Left lobe of liver (tissue), 2 donors: ENCODE measurements at regions not wholly inside any gene's neighbourhood (a gene's known extent, or its start where the extent isn't known, plus 50 kb on each side); places are given as distances from the start of the nearest gene placed in this dataset.

Source experiments
- ATAC-seq: fragments of 200-7000 bp; cut with Tn5 transposase; one replicate; pipeline ENCODE4 v1.9.1; 2020; ENCODE audit warnings: mild to moderate bottlenecking, moderate library complexity
- DNase-seq: peaks from one replicate; pipeline ENCODE4 v3.0.0-alpha.2; 2020; ENCODE audit warnings: low spot score
- donor health status: DM: no; HTN: no; CAD: no; lungs with moderate emphysema.
- donor health status: DM: no; HTN: yes; CAD: no.

DNA sequence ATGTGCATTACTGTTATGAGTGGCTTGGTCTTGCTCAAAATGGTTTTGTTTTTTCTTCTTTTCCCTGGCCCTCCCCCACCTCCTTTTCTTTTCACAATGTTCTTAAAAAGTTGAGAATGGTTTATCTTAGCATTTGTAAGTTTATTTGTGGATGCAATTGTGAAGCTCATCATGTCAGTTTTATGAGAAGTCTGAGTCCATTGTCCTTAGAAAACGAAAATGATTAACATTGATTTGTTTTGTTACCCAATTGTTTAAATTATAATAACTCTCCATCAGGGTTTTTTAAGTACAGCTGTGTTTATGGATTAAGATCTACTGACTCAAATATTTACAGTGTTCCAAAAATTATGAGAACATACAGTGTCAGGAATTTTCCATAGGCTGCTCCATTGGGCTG, 511.3 kb upstream of the PAPPA start:
- DNase-seq (no peak), ATAC-seq (no peak)

GRCh38 chr9:115643948-115644727, 509.5 kb upstream of the PAPPA start:
- ATAC-seq, result no peak
- no peak for DNase-seq

DNA sequence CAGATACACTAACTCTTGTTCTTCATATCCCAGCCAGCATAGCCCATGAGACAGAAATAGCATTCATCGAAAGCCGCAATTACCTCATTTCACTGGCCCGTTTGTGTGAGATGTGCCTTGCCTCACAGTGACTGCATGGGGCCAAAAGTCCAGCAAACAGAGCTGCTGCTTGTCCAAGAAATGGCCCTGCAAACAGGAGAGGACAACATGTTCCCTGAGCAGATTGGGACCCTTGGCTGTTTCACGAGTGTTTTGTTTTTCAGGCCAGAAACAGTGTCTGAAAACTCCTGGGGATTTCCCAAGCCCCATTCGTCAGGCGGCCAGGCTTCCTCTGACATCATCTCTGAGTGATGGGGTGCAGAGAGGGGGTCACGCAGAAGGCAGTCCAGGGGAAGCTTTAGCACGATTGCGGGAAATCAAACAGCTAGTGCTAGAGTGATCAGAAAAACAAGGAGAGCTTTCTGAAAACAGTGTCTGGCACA, 503.6 kb upstream of the PAPPA start:
- DNase-seq (peak; percentile 68), ATAC-seq (peak; percentile 97)

DNA sequence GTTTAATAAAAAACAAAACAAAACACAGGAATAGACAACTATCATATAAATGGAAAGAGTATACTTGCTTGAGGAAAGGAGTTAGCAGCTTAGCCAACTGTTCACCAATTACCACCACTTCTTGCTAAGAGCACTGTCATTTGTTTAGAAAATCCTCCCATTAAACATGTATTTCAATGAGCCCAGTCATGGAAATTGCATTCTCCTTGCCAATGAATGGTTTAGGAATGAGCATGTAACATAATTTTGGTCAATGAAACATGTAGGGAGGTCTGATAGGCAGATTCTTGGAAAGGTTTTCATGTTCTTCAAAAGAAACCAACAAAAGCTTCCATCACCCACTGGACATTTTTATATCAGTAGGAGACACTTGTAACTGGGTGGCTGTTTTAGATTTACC, 502.8 kb upstream of the PAPPA start:
- no peak for ATAC-seq
- DNase-seq, result no peak

- ATAC-seq, result no peak
- no peak for DNase-seq
Measured at GRCh38 chr9:115651461-115651860, 502.1 kb upstream of the PAPPA start.

GRCh38 chr9:115653171-115653606, 500.4 kb upstream of the PAPPA start:
- ATAC-seq, result no peak
- DNase-seq, result no peak

DNA sequence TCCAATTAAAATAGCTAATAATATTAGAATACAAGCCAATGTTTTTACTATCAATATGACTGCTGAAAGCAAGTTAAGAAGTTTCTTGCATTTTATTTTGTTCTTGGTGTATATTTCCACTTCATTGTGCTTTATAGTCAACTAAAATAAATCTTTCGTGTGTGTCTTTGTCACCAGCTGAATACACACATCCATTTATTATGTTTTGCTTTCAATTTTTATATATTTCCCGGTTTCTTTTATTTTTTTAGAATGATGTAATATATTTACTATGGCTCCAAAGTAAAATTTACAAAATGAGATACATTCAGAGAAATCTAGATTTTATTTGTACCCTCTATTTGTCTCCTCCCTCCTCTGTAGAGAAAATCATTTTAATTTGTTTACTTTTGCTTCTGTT, 495.9 kb upstream of the PAPPA start:
- ATAC-seq (no peak), DNase-seq (no peak)

DNA sequence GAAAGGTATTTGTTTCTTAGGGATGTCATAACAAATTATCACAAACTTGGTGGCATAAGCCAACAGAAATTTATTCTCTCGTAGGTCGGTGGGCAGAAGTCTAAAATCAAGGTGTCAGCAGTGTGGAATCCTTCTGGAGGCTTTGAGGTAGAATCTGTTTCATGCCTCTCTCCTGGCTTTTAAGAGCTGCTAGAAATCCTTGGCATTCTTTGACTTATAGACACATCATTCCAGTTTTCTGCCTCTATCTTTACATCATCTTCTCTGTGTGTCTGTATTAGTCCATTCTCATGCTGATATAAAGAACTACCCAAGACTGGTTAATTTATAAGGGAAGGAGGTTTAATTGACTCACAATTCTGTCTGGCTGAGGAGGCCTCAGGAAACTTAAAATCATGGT, 488.1 kb upstream of the PAPPA start:
- ATAC-seq, result no peak
- no peak for DNase-seq

DNA sequence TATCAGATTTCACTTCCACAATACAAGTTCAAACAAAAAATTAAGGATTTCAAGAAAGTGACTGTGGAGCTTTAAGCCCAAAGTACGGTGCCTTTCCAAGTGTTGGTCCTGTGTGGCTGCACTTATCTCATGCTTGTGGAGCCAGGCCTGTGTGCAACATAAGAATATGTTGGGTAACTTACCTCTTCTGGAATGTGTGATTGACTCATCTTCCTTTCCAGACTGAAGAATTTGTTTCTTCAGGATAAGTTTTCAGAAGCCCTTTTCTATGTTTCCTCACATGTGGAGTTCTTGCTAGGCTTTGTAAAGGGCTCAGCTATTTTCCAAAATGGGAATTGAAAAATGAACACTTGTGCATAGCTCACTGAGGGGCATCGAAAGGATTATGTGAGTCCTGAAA, 485.1 kb upstream of the PAPPA start:
- no peak for DNase-seq

DNA sequence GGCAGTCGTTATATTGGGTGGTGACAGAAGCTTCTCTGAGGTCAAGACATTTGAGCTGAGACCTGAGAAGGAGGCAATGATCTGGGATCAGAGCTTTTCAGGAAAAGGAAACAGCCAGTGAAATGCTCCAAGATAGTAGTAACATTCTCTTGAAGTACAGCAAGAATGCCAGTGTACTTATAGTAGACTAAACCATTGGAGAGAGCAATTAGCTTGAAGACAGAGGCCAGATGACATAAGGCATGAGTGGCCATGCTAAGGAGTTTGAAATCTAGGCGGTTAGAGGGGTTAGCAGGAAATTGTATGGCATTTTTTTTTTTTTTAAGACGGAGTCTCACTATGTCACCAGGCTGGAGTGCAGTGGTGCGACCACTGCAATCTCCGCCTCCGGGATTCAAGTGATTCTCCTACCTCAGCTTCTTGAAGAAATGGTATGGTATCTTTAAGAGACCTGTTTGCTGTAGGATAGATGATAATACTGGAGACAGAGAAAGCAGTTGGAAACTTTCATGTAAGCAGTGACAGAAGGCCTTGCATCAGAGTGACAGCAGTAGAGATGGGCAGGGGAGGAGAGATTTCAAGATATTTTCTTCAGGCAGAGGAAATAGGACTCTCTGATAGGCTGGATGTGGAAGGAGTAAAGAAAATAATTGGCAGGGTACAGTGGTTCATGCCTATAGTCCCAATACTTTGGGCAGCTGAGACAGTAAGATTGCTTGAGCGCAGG, 482.2 kb upstream of the PAPPA start:
- DNase-seq (no peak), ATAC-seq (no peak)

More for the DNA sequence above, 485.1 kb upstream of the PAPPA start:
- no peak for ATAC-seq

DNA sequence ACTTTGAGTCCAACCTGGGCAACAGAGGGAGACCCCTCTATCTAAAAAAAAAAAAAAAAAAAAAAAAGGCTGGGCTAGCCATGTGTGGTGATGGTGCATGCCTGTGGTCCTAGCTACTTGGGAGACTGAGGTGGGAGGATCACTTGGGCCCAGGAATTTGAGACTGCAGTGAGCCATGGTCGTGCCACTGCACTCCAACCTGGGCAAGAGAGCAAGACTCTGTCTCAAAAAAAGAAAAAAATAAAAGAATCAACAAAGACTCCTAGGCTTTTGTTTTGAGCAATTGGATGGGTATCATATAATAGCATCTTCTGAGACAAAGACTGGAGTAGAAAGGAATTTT, 481.7 kb upstream of the PAPPA start:
- ATAC-seq (no peak), DNase-seq (no peak)

GRCh38 chr9:115672477-115673316, 480.9 kb upstream of the PAPPA start:
- no peak for DNase-seq
- ATAC-seq, result no peak

GRCh38 chr9:115673599-115673998, 480.0 kb upstream of the PAPPA start:
- ATAC-seq, result no peak
- DNase-seq, result no peak

DNA sequence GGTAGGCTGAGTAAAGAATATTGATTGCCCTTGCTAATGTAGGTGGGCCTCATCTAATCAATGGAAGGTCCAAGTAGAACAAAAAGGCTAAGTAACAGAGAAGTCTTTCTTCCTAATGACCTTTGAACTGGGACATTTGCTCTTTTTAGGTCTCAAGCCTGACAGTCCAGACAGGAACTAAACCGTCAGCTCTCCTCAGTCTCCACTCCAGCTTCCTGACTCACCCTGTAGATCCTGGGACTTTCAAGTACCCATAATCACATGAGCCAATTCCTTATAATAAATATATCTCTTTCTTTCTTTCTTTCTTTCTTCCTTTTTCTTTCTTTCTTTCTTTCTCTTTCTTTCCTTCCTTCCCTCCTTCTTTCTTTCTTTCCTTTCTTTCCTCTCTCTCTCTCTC, 479.5 kb upstream of the PAPPA start:
- ATAC-seq (no peak), DNase-seq (no peak)

DNA sequence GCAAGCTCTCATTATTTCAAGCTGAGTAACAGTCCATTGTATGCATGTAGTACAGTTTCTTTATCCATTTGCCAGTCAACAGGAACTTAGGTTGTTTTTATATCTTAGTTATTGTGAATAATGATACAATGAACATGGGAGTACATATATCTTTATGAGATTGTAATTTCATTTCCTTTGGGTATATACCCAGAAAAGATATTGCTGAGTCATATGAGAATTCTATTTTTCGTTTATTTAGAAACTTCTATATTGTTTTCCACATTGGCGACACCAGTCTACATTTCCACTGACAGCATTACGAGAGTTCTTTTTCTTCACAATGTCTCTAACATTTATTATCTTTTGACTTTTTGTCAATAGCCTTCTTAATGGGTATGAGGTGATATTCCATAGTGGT, 477.8 kb upstream of the PAPPA start:
- DNase-seq, result no peak
- ATAC-seq, result no peak

DNA sequence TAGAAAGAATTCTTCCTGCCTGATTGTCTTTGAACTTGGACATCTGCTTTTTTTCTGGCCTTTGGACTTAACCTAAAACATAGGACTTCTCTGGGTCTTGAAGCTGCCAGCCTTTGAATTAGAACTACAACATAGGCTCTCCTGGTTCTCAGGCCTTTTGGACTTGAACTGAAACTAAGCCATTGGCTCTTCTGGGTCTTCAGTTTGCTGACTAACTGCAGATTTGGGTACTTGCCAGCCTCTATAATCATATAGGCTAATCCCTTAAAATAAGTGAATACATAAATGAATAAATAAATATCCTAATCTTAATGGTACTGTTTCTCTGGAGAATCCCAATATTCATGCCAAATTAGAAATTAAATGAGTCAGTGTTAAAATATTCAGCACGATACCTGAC, 473.4 kb upstream of the PAPPA start:
- DNase-seq (no peak), ATAC-seq (no peak)

GRCh38 chr9:115681585-115681984, 472.0 kb upstream of the PAPPA start:
- DNase-seq (no peak), ATAC-seq (no peak)

- ATAC-seq (no peak), DNase-seq (no peak)
Measured at GRCh38 chr9:115686069-115686468, 467.5 kb upstream of the PAPPA start.

GRCh38 chr9:115687356-115687755, 466.2 kb upstream of the PAPPA start:
- ATAC-seq (no peak), DNase-seq (no peak)

- ATAC-seq (no peak), DNase-seq (no peak)
Measured at GRCh38 chr9:115689331-115689730, 464.3 kb upstream of the PAPPA start.

DNA sequence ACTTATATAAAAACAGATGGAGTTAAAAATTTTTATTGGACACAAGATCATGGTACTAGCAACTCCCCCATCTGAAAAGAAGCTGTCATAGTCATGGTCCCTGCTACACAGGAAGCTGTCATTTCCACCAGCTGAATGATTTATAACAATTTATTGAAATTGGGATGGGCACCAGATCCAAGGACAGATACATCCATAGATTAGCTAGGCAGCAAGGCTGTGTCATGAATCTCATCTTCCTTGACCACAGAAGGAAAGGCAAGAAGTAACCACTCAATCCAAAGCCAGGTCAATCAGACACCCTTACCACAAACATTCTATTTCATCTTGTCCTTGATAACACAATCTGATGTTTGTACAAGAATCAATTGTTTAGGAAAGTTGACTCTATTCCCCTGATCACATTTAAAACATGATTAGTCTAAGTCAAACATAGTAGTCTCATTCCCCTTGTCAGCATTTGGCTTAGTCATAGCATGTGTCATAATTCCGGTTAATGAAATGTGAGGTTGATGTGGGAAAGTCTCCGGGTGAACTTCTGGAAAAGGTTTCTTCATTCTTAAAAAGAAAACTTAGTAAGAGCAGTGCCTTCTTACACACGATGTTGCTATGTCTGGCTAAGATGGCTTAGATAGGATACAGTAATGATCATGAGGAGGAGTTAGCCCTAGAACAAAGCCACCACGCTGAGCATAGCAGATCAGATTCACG, 462.6 kb upstream of the PAPPA start:
- DNase-seq, result no peak
- no peak for ATAC-seq
